ENCODE measurements at regions not wholly inside any gene's neighbourhood (a gene's known extent, or its start where the extent isn't known, plus 50 kb on each side); places are given as distances from the start of the nearest gene placed in this dataset.

GRCh38 chr20:22248051-22248667 is 336.2 kb downstream of the FOXA2 start:
- TF ChIP-seq CTCF (IDR thresholded peaks at IDR 0.05) (peak in 1 of 7 experiments; percentile 22), POLR2AphosphoS5 (IDR thresholded peaks at IDR 0.05) (no peak), EP300 (IDR thresholded peaks at IDR 0.05) (no peak), POLR2A (IDR thresholded peaks at IDR 0.05) (no peak)

Data from stomach (tissue), 4 donors.